GM03348 (cell line): ENCODE measurements at regions not wholly inside any gene's neighbourhood (a gene's known extent, or its start where the extent isn't known, plus 50 kb on each side); places are given as distances from the start of the nearest gene placed in this dataset.
A peak's percentile ranks its signal among the peaks of the same experiment; 100 is the strongest.
"Not testable (repeated sequence)": the region's sequence is repeated elsewhere in the genome, so short reads cannot be mapped to it uniquely, and the experiment has no call there.

Experiments
- DNase-seq: peaks from one replicate; pipeline ENCODE4 v3.0.0; 2012; ENCODE audit warnings: low spot score

DNA sequence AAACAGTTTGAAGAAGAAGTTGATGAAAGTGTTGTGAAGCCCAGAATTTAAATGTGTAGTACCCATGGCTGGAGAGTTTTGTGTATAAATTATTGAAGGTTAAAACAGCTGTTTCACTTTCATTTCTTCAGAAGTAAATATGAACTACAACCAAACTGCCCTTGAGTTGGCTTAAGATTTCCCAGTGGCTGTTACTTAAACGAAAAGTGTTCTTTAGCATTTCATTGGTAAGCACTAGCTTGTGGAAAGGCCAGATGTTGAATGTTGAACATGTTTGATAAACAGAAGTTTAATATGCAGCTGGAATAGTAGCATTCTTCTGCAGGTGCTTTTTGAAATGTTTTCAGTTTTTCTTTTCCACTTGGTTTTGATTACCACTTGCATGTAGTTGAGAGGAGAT lies 83.2 kb upstream of the TNRC6B start:
- no peak for DNase-seq

DNA sequence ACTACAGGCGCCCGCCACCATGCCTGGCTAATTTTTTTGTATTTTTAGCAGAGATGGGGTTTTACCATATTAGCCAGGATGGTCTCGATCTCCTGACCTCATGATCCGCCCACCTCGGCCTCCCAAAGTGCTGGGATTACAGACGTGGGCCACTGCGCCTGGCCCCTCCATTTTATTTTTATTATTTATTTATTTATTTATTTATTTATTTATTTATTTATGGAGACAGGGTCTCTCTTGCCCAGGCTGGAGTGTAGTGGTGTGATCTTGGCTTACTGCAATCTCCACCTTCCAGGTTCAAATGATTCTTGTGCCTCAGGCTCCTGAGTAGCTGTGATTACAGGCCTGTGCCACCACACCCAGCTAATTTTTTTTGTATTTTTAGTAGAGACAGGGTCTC lies 77.8 kb upstream of the TNRC6B start:
- DNase-seq: not testable (repeated sequence)

DNA sequence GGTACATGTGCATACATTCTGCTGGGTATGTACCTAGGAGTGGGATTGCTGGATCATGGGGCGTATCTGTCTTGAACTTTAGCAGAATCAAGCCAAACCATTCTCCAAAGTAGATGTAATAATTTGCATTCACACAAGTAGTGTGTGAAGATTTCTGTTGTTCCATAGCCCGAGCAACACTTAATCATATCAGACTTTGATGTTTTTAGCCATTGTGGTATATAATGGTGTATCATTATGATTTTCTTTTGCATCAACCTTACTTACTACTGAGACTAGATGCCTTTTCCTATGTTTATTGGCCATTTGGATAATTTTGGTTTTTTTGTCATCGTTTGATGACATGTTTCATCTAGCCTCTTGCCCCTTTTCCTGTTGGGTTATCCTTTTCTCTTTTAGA lies 72.0 kb upstream of the TNRC6B start:
- no peak for DNase-seq

DNA sequence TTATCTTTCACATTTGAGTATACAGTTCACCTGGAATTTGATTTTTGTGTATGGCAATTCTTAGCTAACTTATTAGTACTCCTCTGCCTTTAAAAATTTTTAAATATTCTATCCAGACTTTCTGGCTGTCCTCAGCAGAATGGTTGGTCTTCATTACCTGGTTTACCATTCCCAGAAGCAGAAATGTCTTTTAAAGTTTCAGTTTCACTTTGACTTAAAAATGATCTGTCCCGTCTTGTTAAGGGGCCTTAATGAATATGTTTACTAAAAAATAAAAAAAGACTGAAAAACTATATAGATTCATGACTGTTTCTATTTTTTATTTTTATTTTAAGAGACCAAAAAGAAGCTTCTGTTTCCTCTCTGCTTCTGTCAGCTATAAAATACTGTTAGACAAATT lies 70.5 kb upstream of the TNRC6B start:
- no peak for DNase-seq

DNA sequence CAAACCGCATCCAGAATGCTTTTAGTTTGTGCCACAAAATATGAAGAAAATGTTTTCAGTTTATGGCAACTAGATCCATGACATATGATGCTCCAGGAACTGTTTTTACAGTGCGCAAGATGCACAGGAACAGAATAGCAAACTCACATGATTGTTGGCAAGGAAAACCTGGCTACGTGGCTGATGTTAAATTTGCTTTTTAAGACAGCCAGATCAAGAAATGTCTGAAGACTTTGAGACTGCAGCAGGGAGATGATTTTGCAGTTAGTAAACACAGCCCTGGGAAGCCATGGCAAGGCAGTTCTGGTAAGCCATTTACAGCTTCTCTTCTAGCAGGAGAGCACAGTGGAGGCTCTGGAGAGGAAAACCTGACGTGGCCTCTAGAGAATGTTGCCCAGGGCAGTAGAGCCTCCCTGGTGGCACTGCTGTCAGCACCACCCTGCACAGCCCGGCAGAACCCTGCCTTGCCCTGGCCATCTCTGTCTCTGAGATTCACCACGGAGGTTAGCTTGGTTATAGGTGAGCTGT lies 69.8 kb upstream of the TNRC6B start:
- DNase-seq: peak; percentile 75

DNA sequence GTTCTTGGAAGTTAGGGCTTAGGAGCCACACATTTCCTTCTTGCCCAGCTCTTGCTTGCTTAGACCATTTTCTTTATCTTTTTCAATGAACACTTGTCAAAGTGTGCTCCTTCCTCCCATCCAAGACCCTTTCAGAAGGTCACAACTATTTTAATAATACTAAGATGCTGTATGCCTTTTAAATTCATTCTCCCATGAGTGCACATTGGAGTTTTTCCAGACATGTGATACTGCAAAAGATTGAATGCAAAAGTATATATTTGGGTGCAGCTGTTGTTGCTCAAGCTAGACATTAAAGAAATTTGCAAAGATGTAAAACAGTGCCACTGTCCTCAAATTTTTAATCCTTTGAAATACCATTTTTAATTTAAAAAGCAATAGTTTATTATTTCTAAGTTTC lies 69.3 kb upstream of the TNRC6B start:
- DNase-seq: no peak

DNA sequence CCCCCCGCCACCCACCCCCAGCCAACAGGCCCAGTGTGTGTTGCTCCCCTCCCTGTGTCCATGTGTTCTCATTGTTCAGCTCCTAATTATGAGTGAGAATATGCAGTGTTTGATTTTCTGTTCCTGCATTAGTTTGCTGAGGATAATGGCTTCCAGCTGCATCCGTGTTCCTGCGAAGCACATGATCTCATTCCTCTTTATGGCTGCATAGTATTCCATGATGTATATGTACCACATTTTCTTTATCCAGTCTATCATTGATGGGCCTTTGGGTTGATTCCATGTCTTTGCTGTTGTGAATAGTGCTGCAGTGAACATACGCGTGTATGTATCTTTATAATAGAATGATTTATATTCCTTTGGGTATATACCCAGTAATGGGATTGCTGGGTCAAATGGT lies 68.8 kb upstream of the TNRC6B start:
- DNase-seq: not testable (repeated sequence)

DNA sequence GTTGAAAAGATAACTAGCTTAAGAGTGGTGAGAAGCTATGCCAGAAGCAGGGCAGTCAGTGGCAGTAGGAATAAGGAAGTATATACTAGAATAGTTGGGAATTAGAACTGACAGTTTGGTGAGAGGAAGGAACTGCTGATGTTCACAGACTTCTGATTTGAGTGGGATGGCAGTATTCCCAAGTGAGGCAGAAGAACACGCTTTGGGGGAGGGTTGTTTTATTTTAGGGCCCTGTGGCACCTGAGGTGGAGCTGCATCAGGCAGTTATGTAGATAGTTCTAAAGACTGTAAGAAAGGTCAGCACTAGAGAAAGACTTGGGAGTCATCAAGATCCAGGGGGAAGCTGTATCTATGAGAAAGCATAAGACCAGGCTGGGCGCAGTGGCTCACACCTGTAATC lies 66.3 kb upstream of the TNRC6B start:
- no peak for DNase-seq

DNA sequence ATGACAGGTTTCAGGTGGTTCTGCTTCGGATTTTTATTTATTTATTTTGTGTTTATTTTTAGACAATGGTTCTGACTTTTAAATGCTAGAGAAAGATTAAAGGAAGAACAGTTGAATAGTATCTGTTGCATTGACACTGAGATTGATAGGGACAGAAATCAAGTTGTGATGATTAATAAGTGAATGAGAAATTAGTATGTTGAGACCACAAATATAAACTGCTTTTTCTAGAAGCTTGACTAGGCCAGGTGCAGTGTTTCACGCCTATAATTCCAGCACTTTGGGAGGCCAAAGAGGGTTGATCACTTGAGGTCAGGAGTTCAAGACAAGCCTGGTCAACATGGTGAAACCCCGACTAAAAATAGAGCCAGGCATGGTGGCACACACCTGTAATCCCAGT lies 65.1 kb upstream of the TNRC6B start:
- DNase-seq: no peak

DNA sequence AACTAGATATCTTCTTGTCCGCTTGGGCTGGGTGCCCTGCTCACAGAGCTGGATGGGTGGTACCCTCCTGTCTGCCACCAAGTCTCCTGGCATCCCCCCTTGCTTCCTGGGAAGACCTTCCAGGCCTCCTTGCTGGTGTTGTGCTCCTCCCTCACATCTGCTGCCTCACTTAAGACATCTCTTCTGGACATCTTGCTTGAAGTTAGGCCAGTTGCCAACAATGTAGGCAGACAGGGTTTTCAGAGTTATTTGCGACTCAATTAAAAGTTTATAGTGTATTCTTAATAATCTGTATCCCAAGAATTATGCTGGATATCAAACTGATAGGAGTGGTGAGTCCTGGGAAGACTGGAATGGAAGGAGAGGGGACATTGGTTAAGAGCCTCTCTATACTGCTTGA lies 64.0 kb upstream of the TNRC6B start:
- DNase-seq: no peak

DNA sequence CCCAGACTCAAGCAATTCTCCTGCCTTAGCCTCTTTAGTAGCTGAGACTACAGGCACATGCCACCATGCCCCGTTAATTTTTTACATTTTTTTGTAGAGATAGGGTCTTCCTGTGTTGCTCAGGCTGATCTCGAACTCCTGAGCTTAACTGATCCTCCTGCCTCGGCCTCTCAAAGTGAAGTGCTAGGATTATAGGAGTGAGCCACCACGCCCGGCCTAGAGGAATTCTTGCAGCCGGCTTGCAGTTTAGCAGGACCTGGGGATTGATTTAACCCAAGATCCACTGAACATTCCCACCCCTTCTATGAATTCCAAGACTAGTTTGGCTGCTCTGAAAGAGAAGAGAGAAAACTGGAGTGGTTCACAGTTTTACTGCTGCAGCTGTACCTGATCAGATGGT lies 63.3 kb upstream of the TNRC6B start:
- DNase-seq: no peak

DNA sequence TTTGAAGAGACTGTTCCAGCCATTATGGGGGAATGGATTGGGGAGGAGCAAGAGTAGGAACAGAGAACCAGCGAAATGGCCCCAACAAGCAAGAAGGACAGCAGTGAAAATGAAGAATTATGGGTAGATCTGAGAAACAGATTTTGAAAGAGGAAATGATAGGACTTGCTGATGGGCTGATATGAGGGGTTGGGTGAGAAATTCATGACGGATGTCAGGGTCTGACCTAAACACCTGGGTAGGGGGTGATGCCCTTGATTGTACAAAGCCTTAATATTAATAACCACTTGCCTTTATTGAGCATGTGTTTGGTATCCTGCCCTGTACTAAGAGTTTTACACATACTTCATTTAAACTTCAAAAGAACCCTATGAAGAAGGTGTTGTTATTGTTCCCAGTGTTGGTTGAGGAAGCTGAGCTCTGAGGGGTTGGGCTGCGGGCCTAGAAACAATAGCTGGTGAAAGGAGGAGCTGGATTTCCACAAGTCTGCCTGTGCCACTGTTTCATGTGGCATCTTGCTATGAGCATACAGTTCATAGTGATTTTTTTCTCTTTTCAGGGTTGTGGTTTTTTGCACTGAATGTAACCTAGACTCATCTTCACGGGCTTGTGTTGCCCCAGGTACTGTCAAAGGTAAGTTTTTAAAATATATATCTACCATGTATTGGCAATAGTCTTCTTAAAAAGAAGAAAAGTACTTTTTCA lies 61.1 kb upstream of the TNRC6B start:
- DNase-seq: no peak

DNA sequence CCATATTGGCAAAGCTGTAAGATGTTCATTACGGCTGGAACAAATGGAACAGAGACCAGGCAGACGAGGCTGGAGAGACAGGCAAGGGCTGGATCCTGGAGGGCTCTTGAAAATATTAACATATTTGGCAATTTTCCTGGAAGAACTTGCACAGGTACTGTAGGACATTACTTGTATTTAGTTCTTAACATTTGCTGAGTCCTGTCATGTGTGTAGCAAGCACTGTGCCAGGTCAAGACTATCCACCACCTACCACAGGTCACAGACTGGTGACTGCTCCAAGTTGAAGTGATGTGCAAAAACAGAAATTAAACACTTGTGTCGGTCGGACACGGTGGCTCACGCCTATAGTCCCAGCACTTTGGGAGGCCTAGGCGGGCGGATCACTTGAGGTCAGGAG lies 58.7 kb upstream of the TNRC6B start:
- no peak for DNase-seq

DNA sequence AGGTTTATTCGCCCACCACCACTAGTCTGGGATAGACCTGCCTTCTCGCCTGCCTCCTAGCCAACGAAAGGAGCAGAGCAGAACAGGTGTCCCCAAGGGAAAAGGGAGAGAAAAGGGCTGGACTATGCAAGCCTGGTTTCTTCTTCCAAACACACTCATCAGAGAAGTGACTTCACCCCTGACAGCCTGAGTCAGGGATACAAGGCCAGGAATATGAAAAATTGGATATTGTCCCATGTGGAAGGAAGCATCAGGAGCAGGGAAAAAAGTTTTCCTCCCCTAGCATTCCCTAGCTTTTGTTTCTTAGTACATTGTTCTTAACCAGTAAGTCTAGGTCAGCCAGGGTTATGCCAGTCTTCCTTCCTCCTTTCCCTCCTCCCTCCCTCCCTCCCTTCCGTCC lies 56.9 kb upstream of the TNRC6B start:
- no peak for DNase-seq

DNA sequence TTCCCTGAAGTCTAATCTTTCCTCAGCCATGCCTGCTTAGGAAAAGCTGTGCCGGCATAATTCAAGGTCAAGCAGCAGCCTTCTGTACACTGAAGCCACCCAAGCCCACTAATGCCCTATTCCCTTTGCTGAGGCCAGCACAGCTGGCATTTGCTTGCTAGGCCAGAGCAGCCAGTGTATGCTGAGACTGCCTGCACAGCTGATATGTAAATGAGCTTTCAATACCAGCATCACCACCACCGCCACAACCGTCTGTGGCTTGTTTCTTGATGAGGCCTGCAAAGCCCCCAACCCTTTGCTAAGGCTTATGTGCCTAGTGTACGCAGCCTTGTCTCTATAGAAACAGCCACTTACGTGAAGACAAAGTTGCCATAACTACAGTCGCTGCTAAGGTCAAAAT lies 56.3 kb upstream of the TNRC6B start:
- DNase-seq: no peak

DNA sequence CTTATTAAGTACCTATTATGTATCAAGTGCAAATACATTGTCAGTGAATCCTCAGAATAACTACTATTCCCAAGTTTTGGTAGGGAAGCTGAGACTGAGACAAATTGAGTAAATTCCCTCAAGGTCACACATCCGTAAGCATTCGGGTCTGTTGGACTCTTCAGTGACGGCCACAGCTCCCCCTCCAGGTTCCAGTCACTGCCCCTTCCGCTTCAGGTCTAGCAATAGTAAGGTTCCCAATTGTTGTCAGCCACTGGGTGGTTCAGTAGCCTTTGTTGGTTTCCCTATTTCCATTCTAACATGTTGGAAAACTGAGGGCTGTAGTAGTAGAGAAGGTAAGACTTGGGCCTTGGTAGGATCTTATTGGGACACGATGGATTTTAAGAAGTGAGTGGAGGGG lies 54.9 kb upstream of the TNRC6B start:
- DNase-seq: no peak

DNA sequence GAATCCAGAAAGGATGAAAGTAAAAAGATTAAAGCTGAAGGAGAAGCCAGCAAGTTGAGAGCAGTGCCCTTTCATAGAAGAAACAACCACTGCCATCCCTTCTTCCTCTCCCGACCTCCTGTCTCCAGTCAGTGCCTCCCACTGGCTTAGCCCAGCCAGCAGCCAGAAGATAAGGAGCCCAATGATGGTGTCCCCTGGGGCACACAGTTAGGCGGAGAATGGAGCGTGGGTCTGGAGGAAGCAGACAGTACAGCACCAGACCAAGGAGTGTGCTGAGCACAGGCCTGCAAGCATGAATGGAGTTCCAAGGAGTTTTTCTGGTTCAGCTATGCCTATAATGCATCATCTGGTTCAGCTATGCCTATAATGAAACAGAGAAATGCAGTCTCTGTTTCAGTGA lies 54.3 kb upstream of the TNRC6B start:
- DNase-seq: no peak
